H9 (cell line): ENCODE measurements at regions not wholly inside any gene's neighbourhood (a gene's known extent, or its start where the extent isn't known, plus 50 kb on each side); places are given as distances from the start of the nearest gene placed in this dataset.

Experiments
- DNase-seq: peaks from one replicate; pipeline ENCODE4 v3.0.0-alpha.2; 2017
- H2AFZ ChIP-seq: one replicate; pipeline ENCODE4 v1.6.1; 2013; ENCODE audit warnings: mild to moderate bottlenecking, low read length, control low read depth, moderate library complexity
- H2AK5ac ChIP-seq: 2 replicates; pipeline ENCODE4 v1.6.1; 2013; ENCODE audit warnings: low read length, control low read depth, mixed read lengths; ENCODE audit not compliant: insufficient read length
- H2BK120ac ChIP-seq: one replicate; pipeline ENCODE4 v1.6.1; 2013; ENCODE audit warnings: low read depth, mild to moderate bottlenecking, low read length, control low read depth, inconsistent platforms; ENCODE audit not compliant: poor library complexity, severe bottlenecking
- H2BK12ac ChIP-seq: 2 replicates; pipeline ENCODE4 v1.6.1; 2013; ENCODE audit warnings: low read length, control low read depth, mixed read lengths, low read depth; ENCODE audit not compliant: insufficient read length
- H2BK15ac ChIP-seq: 2 replicates; pipeline ENCODE4 v1.6.1; 2013; ENCODE audit warnings: low read depth, low read length, control low read depth
- H2BK20ac ChIP-seq: one replicate; pipeline ENCODE4 v1.6.1; 2013; ENCODE audit warnings: low read depth, mild to moderate bottlenecking, low read length, control low read depth, inconsistent platforms; ENCODE audit not compliant: poor library complexity, severe bottlenecking
- H2BK5ac ChIP-seq: 2 replicates; pipeline ENCODE4 v1.6.1; 2013; ENCODE audit warnings: low read length, control low read depth, mixed read lengths; ENCODE audit not compliant: insufficient read length
- H3K14ac ChIP-seq: 2 replicates; pipeline ENCODE4 v1.6.1; 2013; ENCODE audit warnings: low read length, control low read depth; ENCODE audit not compliant: insufficient read depth
- H3K18ac ChIP-seq: 2 replicates; pipeline ENCODE4 v1.6.1; 2013; ENCODE audit warnings: low read depth, mild to moderate bottlenecking, mixed read lengths, low read length, control low read depth; ENCODE audit not compliant: insufficient read length
- H3K23ac ChIP-seq: 2 replicates; pipeline ENCODE4 v1.6.1; 2013; ENCODE audit warnings: low read length, control low read depth, mixed read lengths, low read depth; ENCODE audit not compliant: insufficient read length
- H3K23me2 ChIP-seq: 2 replicates; pipeline ENCODE4 v1.6.1; 2013; ENCODE audit warnings: low read depth, mild to moderate bottlenecking, mixed read lengths, low read length, control low read depth; ENCODE audit not compliant: insufficient read length, poor library complexity, severe bottlenecking
- H3K27ac ChIP-seq: 2 replicates; pipeline ENCODE4 v1.5.1; 2013; ENCODE audit warnings: low read length, control low read depth, mixed read lengths, low read depth; ENCODE audit not compliant: insufficient read length
- H3K27me3 ChIP-seq: 2 replicates; pipeline ENCODE4 v1.6.1; 2013; ENCODE audit warnings: low read length, control low read depth, inconsistent platforms; ENCODE audit not compliant: insufficient read depth
- H3K4ac ChIP-seq: 2 replicates; pipeline ENCODE4 v1.6.1; 2013; ENCODE audit warnings: low read depth, mild to moderate bottlenecking, control low read depth, inconsistent platforms, low read length, moderate library complexity
- H3K4me1 ChIP-seq: 2 replicates; pipeline ENCODE4 v1.6.1; 2013; ENCODE audit warnings: low read length, control low read depth, inconsistent platforms; ENCODE audit not compliant: insufficient read depth
- H3K4me2 ChIP-seq: 2 replicates; pipeline ENCODE4 v1.6.1; 2013; ENCODE audit warnings: low read length, control low read depth, mixed read lengths; ENCODE audit not compliant: insufficient read length, insufficient read depth
- H3K56ac ChIP-seq: 2 replicates; pipeline ENCODE4 v1.6.1; 2013; ENCODE audit warnings: low read depth, mild to moderate bottlenecking, mixed read lengths, low read length, control low read depth; ENCODE audit not compliant: insufficient read length
- H3K79me1 ChIP-seq: 2 replicates; pipeline ENCODE4 v1.6.1; 2013; ENCODE audit warnings: low read depth, mild to moderate bottlenecking, moderate library complexity, low read length, control low read depth, inconsistent platforms; ENCODE audit not compliant: insufficient read depth, poor library complexity, severe bottlenecking
- H3K79me2 ChIP-seq: 2 replicates; pipeline ENCODE4 v1.6.1; 2013; ENCODE audit warnings: low read length, control low read depth, inconsistent platforms; ENCODE audit not compliant: insufficient read depth
- H3K9ac ChIP-seq: 2 replicates; pipeline ENCODE4 v1.6.1; 2013; ENCODE audit warnings: low read length, control low read depth, mixed read lengths; ENCODE audit not compliant: insufficient read length; ENCODE audit errors: extremely low read depth
- H3K9me3 ChIP-seq: one replicate; pipeline ENCODE4 v1.6.1; 2013; ENCODE audit warnings: low read depth, low read length, inconsistent platforms; ENCODE audit not compliant: control insufficient read depth
- H3T11ph ChIP-seq: one replicate; pipeline ENCODE4 v1.6.1; 2013; ENCODE audit warnings: mild to moderate bottlenecking, low read length, control low read depth, inconsistent platforms
- H4K20me1 ChIP-seq: one replicate; pipeline ENCODE4 v1.6.1; 2013; ENCODE audit not compliant: control insufficient read depth, insufficient read length, insufficient read depth
- H4K5ac ChIP-seq: 2 replicates; pipeline ENCODE4 v1.6.1; 2013; ENCODE audit warnings: low read depth, mild to moderate bottlenecking, mixed read lengths, low read length, control low read depth; ENCODE audit not compliant: insufficient read length
- H4K8ac ChIP-seq: replicated peaks from 2 replicates; pipeline ENCODE4 v1.6.1; 2013; ENCODE audit warnings: low read length, control low read depth, mixed read lengths, low read depth; ENCODE audit not compliant: insufficient read length
- H4K91ac ChIP-seq: 2 replicates; pipeline ENCODE4 v1.6.1; 2013; ENCODE audit warnings: low read depth, mild to moderate bottlenecking, moderate library complexity, mixed read lengths, low read length, control low read depth; ENCODE audit not compliant: insufficient read length
- H3K27ac Mint-ChIP-seq, 3 experiments: 2 replicates in 2 of 3; 3 replicates in 1 of 3; pipeline ENCODE4 v1.8.0; 2020 to 2021; ENCODE audit warnings: mixed read lengths in 3 of 3, mild to moderate bottlenecking in 1 of 3, moderate library complexity in 1 of 3
- H3K27me3 Mint-ChIP-seq: 2 replicates; pipeline ENCODE4 v1.8.0; 2021; ENCODE audit warnings: low read depth, mild to moderate bottlenecking, moderate library complexity, mixed read lengths
- H3K36me3 Mint-ChIP-seq, 3 experiments: 2 replicates in 2 of 3; 3 replicates in 1 of 3; pipeline ENCODE4 v1.8.0; 2020 to 2021; ENCODE audit warnings: low read depth in 3 of 3, mixed read lengths in 3 of 3; ENCODE audit not compliant: insufficient read depth in 1 of 3
- H3K4me1 Mint-ChIP-seq, 2 experiments: 2 replicates each; pipeline ENCODE4 v1.8.0; 2020; ENCODE audit warnings: mixed read lengths in 2 of 2
- H3K4me3 Mint-ChIP-seq, 2 experiments: 2 replicates in 1 of 2; 3 replicates in 1 of 2; pipeline ENCODE4 v1.8.0; 2020 to 2021; ENCODE audit warnings: mild to moderate bottlenecking in 2 of 2, mixed read lengths in 2 of 2, moderate library complexity in 1 of 2
- H3K9me3 Mint-ChIP-seq, 2 experiments: 2 replicates in 1 of 2; 3 replicates in 1 of 2; pipeline ENCODE4 v1.8.0; 2020; ENCODE audit warnings: mild to moderate bottlenecking in 2 of 2, mixed read lengths in 2 of 2, moderate library complexity in 1 of 2
- WGBS: extraction: QIAGEN DNeasy Blood & Tissue Kit; methylation state at CpG from one replicate; pipeline ENCODE4 v1.1.7; 2013; ENCODE audit warnings: missing lambda C conversion rate, low lambda C conversion rate, mixed read lengths; ENCODE audit not compliant: insufficient read length; ENCODE audit errors: extremely low coverage; 5-methylcytosine and 5-hydroxymethylcytosine counted together
- TF ChIP-seq, protein P1 (sequence below): fragments of 200-600 bp; sonication (generic); conservative IDR thresholded peaks from 3 replicates; pipeline ENCODE4 v1.8.0; 2021; ENCODE audit warnings: antibody characterized with exemption, mild to moderate bottlenecking

DNA sequence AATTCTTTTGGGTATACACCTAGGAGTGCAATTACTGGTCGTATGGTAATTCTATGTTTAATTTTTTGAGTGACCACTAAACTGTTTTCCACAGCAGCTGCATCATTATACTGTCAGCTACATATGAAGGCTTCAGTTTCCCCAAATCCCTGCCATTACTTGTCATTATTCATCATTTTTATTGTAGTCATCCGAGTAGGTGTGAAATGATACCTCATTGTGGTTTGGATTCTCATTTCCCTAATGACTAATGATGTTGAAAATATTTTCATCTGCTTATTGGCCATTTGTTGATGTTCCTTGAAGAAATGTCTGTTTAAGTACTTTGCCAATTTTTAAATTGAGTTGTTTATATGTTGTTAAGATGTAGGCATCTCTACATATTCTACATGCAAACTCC is 633.6 kb upstream of the IMPG1 start:
- H2BK5ac ChIP-seq: no peak overlapping the region
- H3K79me2 ChIP-seq: no peaks in the 10 kb centered on the region
- peaks cover 10% of the 10 kb centered on the region for H3K27me3 Mint-ChIP-seq
- H3K36me3 Mint-ChIP-seq: no peaks in the 10 kb centered on the region; a peak in 1 of 7 replicates
- H2BK15ac ChIP-seq: no peak overlapping the region
- H3K4me2 ChIP-seq: no peak overlapping the region
- TF ChIP-seq, protein P1, sequence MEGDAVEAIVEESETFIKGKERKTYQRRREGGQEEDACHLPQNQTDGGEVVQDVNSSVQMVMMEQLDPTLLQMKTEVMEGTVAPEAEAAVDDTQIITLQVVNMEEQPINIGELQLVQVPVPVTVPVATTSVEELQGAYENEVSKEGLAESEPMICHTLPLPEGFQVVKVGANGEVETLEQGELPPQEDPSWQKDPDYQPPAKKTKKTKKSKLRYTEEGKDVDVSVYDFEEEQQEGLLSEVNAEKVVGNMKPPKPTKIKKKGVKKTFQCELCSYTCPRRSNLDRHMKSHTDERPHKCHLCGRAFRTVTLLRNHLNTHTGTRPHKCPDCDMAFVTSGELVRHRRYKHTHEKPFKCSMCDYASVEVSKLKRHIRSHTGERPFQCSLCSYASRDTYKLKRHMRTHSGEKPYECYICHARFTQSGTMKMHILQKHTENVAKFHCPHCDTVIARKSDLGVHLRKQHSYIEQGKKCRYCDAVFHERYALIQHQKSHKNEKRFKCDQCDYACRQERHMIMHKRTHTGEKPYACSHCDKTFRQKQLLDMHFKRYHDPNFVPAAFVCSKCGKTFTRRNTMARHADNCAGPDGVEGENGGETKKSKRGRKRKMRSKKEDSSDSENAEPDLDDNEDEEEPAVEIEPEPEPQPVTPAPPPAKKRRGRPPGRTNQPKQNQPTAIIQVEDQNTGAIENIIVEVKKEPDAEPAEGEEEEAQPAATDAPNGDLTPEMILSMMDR: no peak
- WGBS: no CpG with 5 or more reads among the region's 2 CpGs
- no peaks in the 10 kb centered on the region for H3K9me3 ChIP-seq
- H2AK5ac ChIP-seq: no peak overlapping the region
- H3K4ac ChIP-seq: no peak overlapping the region
- H3K4me1 ChIP-seq: no peaks in the 10 kb centered on the region; the same call in 1 of the 2 replicates
- H3K27ac ChIP-seq: no peak overlapping the region
- DNase-seq: no peak
- H4K20me1 ChIP-seq: no peaks in the 10 kb centered on the region
- no peak overlapping the region for H3T11ph ChIP-seq
- H4K8ac ChIP-seq: no peak overlapping the region
- H3K14ac ChIP-seq: no peak overlapping the region
- no peak overlapping the region for H3K23ac ChIP-seq
- no peaks in the 10 kb centered on the region for H3K9me3 Mint-ChIP-seq
- no peak overlapping the region for H3K18ac ChIP-seq
- no peaks in the 10 kb centered on the region for H3K23me2 ChIP-seq
- H3K4me3 Mint-ChIP-seq: no peak overlapping the region
- H3K79me1 ChIP-seq: no peaks in the 10 kb centered on the region
- H2BK12ac ChIP-seq: no peak overlapping the region
- no peak overlapping the region for H2AFZ ChIP-seq
- H4K5ac ChIP-seq: no peak overlapping the region
- no peak overlapping the region for H2BK120ac ChIP-seq
- no peaks in the 10 kb centered on the region for H3K27me3 ChIP-seq
- no peak overlapping the region for H3K9ac ChIP-seq
- no peak overlapping the region for H3K27ac Mint-ChIP-seq
- no peak overlapping the region for H2BK20ac ChIP-seq
- H4K91ac ChIP-seq: no peak overlapping the region
- no peak overlapping the region for H3K56ac ChIP-seq
- peaks cover 0 to 4% of the 10 kb centered on the region in 2 experiments; a peak in 1 of 4 replicates for H3K4me1 Mint-ChIP-seq
